Fibroblast of lung (primary cell): ENCODE measurements at regions not wholly inside any gene's neighbourhood (a gene's known extent, or its start where the extent isn't known, plus 50 kb on each side); places are given as distances from the start of the nearest gene placed in this dataset.

Source experiments
- DNase-seq, 2 donors: peaks; one replicate each; pipeline versions ENCODE4 v3.0.0 to v3.0.0-alpha.2; 2010; ENCODE audit warnings: low read depth in 2 of 2
- H2AFZ ChIP-seq: 2 replicates; pipeline ENCODE4 v1.5.1; 2012; ENCODE audit warnings: low read length, control low read depth, inconsistent platforms
- H3K27ac ChIP-seq: 2 replicates; pipeline ENCODE4 v1.5.1; 2011; ENCODE audit warnings: low read length, control low read depth; ENCODE audit not compliant: insufficient read depth
- H3K27me3 ChIP-seq: 2 replicates; pipeline ENCODE4 v1.5.1; 2011; ENCODE audit warnings: mild to moderate bottlenecking, low read length; ENCODE audit not compliant: control insufficient read depth, insufficient read depth
- H3K36me3 ChIP-seq: 2 replicates; pipeline ENCODE4 v1.5.1; 2011; ENCODE audit warnings: low read length; ENCODE audit not compliant: control insufficient read depth, insufficient read depth
- H3K4me1 ChIP-seq: 2 replicates; pipeline ENCODE4 v1.5.1; 2011; ENCODE audit warnings: low read length; ENCODE audit not compliant: control insufficient read depth, insufficient read depth; ENCODE audit errors: extremely low read depth
- H3K4me2 ChIP-seq: 2 replicates; pipeline ENCODE4 v1.5.1; 2011; ENCODE audit warnings: low read length, control low read depth; ENCODE audit not compliant: insufficient read depth; ENCODE audit errors: extremely low read depth
- H3K4me3 ChIP-seq, 4 experiments: fragments of 200-600 bp in 1 of 4; sonication (generic) in 1 of 4; replicated peaks in 1 of 4; 2 replicates each; pipeline ENCODE4 v1.5.1; 2011 to 2016; ENCODE audit warnings: low read length in 4 of 4, low read depth in 3 of 4, mild to moderate bottlenecking in 3 of 4, control low read depth in 2 of 4, inconsistent platforms in 1 of 4, mixed read lengths in 1 of 4; ENCODE audit not compliant: insufficient read depth in 1 of 4; ENCODE audit errors: control extremely low read depth in 1 of 4
- H3K79me2 ChIP-seq: 2 replicates; pipeline ENCODE4 v1.5.1; 2012; ENCODE audit warnings: mild to moderate bottlenecking, low read length, inconsistent platforms; ENCODE audit not compliant: control insufficient read depth, insufficient read depth
- H3K9ac ChIP-seq: 2 replicates; pipeline ENCODE4 v1.5.1; 2011; ENCODE audit warnings: mild to moderate bottlenecking, low read length, control low read depth; ENCODE audit not compliant: insufficient read depth
- H3K9me3 ChIP-seq: 2 replicates; pipeline ENCODE4 v1.5.1; 2012; ENCODE audit warnings: low read depth, low read length; ENCODE audit not compliant: control insufficient read depth, insufficient read depth
- H4K20me1 ChIP-seq: 2 replicates; pipeline ENCODE4 v1.5.1; 2011; ENCODE audit warnings: low read length; ENCODE audit not compliant: control insufficient read depth, insufficient read depth; ENCODE audit errors: extremely low read depth
- EZH2 ChIP-seq: IDR thresholded peaks from 2 replicates; pipeline ENCODE4 v1.5.1; 2012; ENCODE audit warnings: low read length, control low read depth, mild to moderate bottlenecking; ENCODE audit errors: missing control alignments
- TF ChIP-seq, protein P1 (sequence below), 2 donors: IDR thresholded peaks in 1 of 2; conservative IDR thresholded peaks in 1 of 2; 1 replicate in 1 of 2; 2 replicates in 1 of 2; pipeline ENCODE4 v1.5.1; 2011 to 2012; ENCODE audit warnings: low read length in 2 of 2, control low read depth in 1 of 2, inconsistent platforms in 1 of 2, low read depth in 1 of 2, mild to moderate bottlenecking in 1 of 2

DNA sequence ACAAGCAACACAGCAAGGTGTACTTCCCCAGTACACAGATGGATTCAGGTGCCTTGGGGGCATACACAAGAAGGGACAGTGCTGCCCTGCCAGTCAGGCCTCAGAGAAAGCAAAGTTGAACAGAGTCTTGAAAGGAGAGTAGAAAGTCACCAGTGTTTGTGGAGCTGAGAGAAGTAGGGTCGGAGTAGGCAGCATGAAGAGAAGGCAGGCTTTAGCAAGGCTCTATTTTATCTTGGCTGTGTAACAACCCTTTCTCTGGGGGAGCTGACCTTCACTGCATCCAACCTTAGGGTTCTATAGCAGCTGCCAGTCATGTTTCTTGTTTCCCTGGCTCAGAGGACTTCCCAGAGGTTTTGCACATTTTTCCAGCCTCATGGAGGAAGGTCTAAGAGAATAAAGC lies 77.4 kb upstream of the BLID start:
- H3K79me2 ChIP-seq: peaks cover 68% of the 10 kb centered on the region
- no peaks in the 10 kb centered on the region for H4K20me1 ChIP-seq
- H3K27me3 ChIP-seq: no peaks in the 10 kb centered on the region
- no peaks in the 10 kb centered on the region for H3K36me3 ChIP-seq
- no peak overlapping the region for H3K4me3 ChIP-seq
- no peak overlapping the region for H2AFZ ChIP-seq
- TF ChIP-seq EZH2: no peak
- TF ChIP-seq, protein P1, sequence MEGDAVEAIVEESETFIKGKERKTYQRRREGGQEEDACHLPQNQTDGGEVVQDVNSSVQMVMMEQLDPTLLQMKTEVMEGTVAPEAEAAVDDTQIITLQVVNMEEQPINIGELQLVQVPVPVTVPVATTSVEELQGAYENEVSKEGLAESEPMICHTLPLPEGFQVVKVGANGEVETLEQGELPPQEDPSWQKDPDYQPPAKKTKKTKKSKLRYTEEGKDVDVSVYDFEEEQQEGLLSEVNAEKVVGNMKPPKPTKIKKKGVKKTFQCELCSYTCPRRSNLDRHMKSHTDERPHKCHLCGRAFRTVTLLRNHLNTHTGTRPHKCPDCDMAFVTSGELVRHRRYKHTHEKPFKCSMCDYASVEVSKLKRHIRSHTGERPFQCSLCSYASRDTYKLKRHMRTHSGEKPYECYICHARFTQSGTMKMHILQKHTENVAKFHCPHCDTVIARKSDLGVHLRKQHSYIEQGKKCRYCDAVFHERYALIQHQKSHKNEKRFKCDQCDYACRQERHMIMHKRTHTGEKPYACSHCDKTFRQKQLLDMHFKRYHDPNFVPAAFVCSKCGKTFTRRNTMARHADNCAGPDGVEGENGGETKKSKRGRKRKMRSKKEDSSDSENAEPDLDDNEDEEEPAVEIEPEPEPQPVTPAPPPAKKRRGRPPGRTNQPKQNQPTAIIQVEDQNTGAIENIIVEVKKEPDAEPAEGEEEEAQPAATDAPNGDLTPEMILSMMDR (conservative IDR thresholded peaks at IDR 0.05 in 1 of 2, IDR thresholded peaks at IDR 0.05 in 1 of 2; ENCODE audit: low read depth in 1 of 2, low read length in 2 of 2): no peak
- DNase-seq: no peak
- H3K4me2 ChIP-seq: no peak overlapping the region
- H3K27ac ChIP-seq: peak overlapping the region; percentile 80
- no peak overlapping the region for H3K9ac ChIP-seq
- peaks cover 34% of the 10 kb centered on the region for H3K4me1 ChIP-seq
- no peaks in the 10 kb centered on the region for H3K9me3 ChIP-seq

DNA sequence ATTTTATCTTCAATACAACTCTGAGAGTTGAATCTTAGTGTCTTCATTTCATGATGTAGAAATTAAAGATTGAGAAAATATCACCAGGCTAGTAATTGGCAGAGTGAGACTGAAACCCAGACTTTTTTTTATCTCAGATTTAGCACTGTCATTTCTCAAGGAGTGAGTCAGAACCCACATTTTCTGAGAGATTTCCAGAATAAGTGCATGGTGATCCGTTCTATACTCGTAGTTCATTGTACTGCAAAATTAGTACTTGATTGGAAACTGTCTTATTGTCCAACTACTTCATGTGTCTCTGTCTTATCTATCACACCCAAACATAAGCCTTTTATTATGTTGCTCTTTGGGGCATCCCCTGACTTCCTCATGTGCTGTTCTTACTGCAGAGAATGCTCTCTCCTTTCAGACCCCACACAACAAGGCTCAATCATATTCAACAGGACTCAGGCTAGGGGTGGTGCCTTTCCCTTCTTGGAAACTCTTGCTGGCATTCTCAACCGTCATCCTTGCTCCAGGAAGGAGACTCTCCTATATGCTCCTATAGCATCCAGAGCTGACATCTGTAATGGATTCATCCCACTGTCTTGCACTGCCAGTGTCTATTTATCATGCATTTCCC lies 76.7 kb upstream of the BLID start:
- no peak overlapping the region for H2AFZ ChIP-seq
- H3K9ac ChIP-seq: no peak overlapping the region
- H3K9me3 ChIP-seq: no peaks in the 10 kb centered on the region
- H3K27me3 ChIP-seq: no peaks in the 10 kb centered on the region
- peak; percentile 64 to 77 for DNase-seq
- no peaks in the 10 kb centered on the region for H4K20me1 ChIP-seq
- H3K4me3 ChIP-seq: no peak overlapping the region
- H3K4me1 ChIP-seq: peaks cover 32% of the 10 kb centered on the region
- H3K79me2 ChIP-seq: peaks cover 68% of the 10 kb centered on the region
- TF ChIP-seq EZH2: no peak
- TF ChIP-seq, protein P1 (conservative IDR thresholded peaks at IDR 0.05 in 1 of 2, IDR thresholded peaks at IDR 0.05 in 1 of 2; ENCODE audit: low read depth in 1 of 2, low read length in 2 of 2): no peak
- H3K27ac ChIP-seq: peak overlapping the region; percentile 80
- no peaks in the 10 kb centered on the region for H3K36me3 ChIP-seq
- no peak overlapping the region for H3K4me2 ChIP-seq

DNA sequence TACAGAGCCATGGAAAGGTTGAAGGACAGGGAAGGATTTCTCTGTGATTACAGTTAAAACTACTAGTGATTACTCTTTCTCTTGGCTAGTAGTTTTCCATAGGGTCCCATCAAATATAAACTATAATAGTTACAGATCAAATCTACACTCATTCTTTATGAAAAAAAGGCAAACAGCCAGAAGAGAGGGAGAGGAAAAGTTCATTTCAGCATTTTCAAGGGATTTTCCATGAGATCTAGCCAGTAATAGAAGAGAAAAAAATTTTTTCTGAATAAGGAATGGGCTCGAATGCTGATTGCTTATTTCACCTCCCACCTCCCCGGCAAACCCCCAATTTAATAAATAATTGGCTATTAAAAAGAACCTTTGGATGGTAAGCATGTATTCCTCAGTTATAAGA lies 74.8 kb upstream of the BLID start:
- peaks cover 18% of the 10 kb centered on the region for H3K4me1 ChIP-seq
- DNase-seq: no peak
- no peak for TF ChIP-seq EZH2
- TF ChIP-seq, protein P1 (conservative IDR thresholded peaks at IDR 0.05 in 1 of 2, IDR thresholded peaks at IDR 0.05 in 1 of 2; ENCODE audit: low read depth in 1 of 2, low read length in 2 of 2): no peak
- H2AFZ ChIP-seq: no peak overlapping the region
- H3K4me2 ChIP-seq: no peak overlapping the region
- H3K9me3 ChIP-seq: peaks cover 2% of the 10 kb centered on the region
- H3K27me3 ChIP-seq: no peaks in the 10 kb centered on the region
- H4K20me1 ChIP-seq: no peaks in the 10 kb centered on the region
- H3K9ac ChIP-seq: no peak overlapping the region
- no peak overlapping the region for H3K4me3 ChIP-seq
- H3K79me2 ChIP-seq: peaks cover 64% of the 10 kb centered on the region
- H3K36me3 ChIP-seq: no peaks in the 10 kb centered on the region
- H3K27ac ChIP-seq: peak overlapping the region; percentile 4
